Large intestine (tissue), 3 donors: ENCODE measurements at regions not wholly inside any gene's neighbourhood (a gene's known extent, or its start where the extent isn't known, plus 50 kb on each side); places are given as distances from the start of the nearest gene placed in this dataset.

ENCODE experiments used
- DNase-seq, 2 donors: peaks; one replicate each; pipeline versions ENCODE4 v3.0.0 to v3.0.0-alpha.2; 2013
- H3K27ac ChIP-seq: one replicate; pipeline ENCODE4 v1.5.1; 2013; ENCODE audit warnings: low read length
- H3K27me3 ChIP-seq: 2 replicates; pipeline ENCODE4 v1.6.1; 2013; ENCODE audit warnings: low read length; ENCODE audit not compliant: control insufficient read depth, insufficient read depth
- H3K36me3 ChIP-seq: 2 replicates; pipeline ENCODE4 v1.6.1; 2013; ENCODE audit warnings: low read length; ENCODE audit not compliant: control insufficient read depth, insufficient read depth
- H3K4me1 ChIP-seq: one replicate; pipeline ENCODE4 v1.6.1; 2013; ENCODE audit warnings: low read length; ENCODE audit not compliant: control insufficient read depth, insufficient read depth
- H3K4me3 ChIP-seq: one replicate; pipeline ENCODE4 v1.5.1; 2013; ENCODE audit warnings: low read length
- H3K9me3 ChIP-seq: one replicate; pipeline ENCODE4 v1.6.1; 2013; ENCODE audit warnings: mild to moderate bottlenecking, low read depth, low read length, moderate library complexity; ENCODE audit not compliant: control insufficient read depth
- WGBS: methylation state at CpG from one replicate; pipeline ENCODE4 v1.1.5; 2013; ENCODE audit warnings: low lambda C conversion rate; ENCODE audit not compliant: insufficient coverage; 5-methylcytosine and 5-hydroxymethylcytosine counted together

GRCh38 chr18:45119876-45120275, 439.2 kb downstream of the SETBP1 start:
- no peak for DNase-seq

GRCh38 chr18:45121146-45121545, 440.5 kb downstream of the SETBP1 start:
- H3K36me3 ChIP-seq, result no peaks in the 10 kb centered on the region
- H3K27ac ChIP-seq, result no peak overlapping the region
- no peak for DNase-seq
- H3K4me1 ChIP-seq, result no peaks in the 10 kb centered on the region
- H3K4me3 ChIP-seq, result no peak overlapping the region
- no CpG with 5 or more reads among the region's 1 CpG for WGBS
- H3K9me3 ChIP-seq, result no peaks in the 10 kb centered on the region
- no peaks in the 10 kb centered on the region for H3K27me3 ChIP-seq

More at GRCh38 chr18:45119876-45120275, 439.2 kb downstream of the SETBP1 start:
- Histone ChIP-seq H3K4me3 (no peak overlapping the region), H3K9me3 (no peaks in the 10 kb centered on the region), H3K36me3 (no peaks in the 10 kb centered on the region), H3K27ac (no peak overlapping the region), H3K4me1 (no peaks in the 10 kb centered on the region), H3K27me3 (no peaks in the 10 kb centered on the region)
- no CpG with 5 or more reads among the region's 3 CpGs for WGBS

- H3K27ac ChIP-seq, result no peak overlapping the region
- no peaks in the 10 kb centered on the region for H3K27me3 ChIP-seq
- no peaks in the 10 kb centered on the region for H3K4me1 ChIP-seq
- H3K36me3 ChIP-seq, result no peaks in the 10 kb centered on the region
- no CpG with 5 or more reads among the region's 1 CpG for WGBS
- no peak overlapping the region for H3K4me3 ChIP-seq
- DNase-seq, result no peak
- H3K9me3 ChIP-seq, result no peaks in the 10 kb centered on the region
Observed at GRCh38 chr18:45122506-45122905, 441.8 kb downstream of the SETBP1 start.

GRCh38 chr18:45127405-45127804, 446.7 kb downstream of the SETBP1 start:
- Histone ChIP-seq H3K4me3 (no peak overlapping the region), H3K36me3 (no peaks in the 10 kb centered on the region), H3K9me3 (no peaks in the 10 kb centered on the region), H3K4me1 (no peaks in the 10 kb centered on the region), H3K27me3 (no peaks in the 10 kb centered on the region), H3K27ac (no peak overlapping the region)
- DNase-seq, result no peak

- Histone ChIP-seq H3K27ac (no peak overlapping the region), H3K9me3 (no peaks in the 10 kb centered on the region), H3K4me1 (no peaks in the 10 kb centered on the region), H3K27me3 (no peaks in the 10 kb centered on the region), H3K36me3 (no peaks in the 10 kb centered on the region), H3K4me3 (no peak overlapping the region)
- WGBS, result 92% methylated on average over 1 of the region's 1 CpG
- DNase-seq, result no peak
Observed at GRCh38 chr18:45133276-45133675, 452.6 kb downstream of the SETBP1 start.

- no peaks in the 10 kb centered on the region for H3K4me1 ChIP-seq
- H3K4me3 ChIP-seq, result no peak overlapping the region
- no peak for DNase-seq
- H3K9me3 ChIP-seq, result peaks cover 9% of the 10 kb centered on the region
- WGBS, result 100% methylated on average over 1 of the region's 3 CpGs
- no peaks in the 10 kb centered on the region for H3K36me3 ChIP-seq
- no peaks in the 10 kb centered on the region for H3K27me3 ChIP-seq
- H3K27ac ChIP-seq, result no peak overlapping the region
Observed at GRCh38 chr18:45136381-45137086, 455.8 kb downstream of the SETBP1 start.

GRCh38 chr18:45137087-45137419, 456.4 kb downstream of the SETBP1 start:
- no peak for DNase-seq
- Histone ChIP-seq H3K4me3 (no peak overlapping the region), H3K4me1 (no peaks in the 10 kb centered on the region), H3K9me3 (peaks cover 9% of the 10 kb centered on the region), H3K36me3 (no peaks in the 10 kb centered on the region), H3K27me3 (no peaks in the 10 kb centered on the region), H3K27ac (no peak overlapping the region)

- Histone ChIP-seq H3K4me1 (no peaks in the 10 kb centered on the region), H3K36me3 (no peaks in the 10 kb centered on the region), H3K9me3 (peaks cover 9% of the 10 kb centered on the region), H3K27me3 (no peaks in the 10 kb centered on the region), H3K27ac (no peak overlapping the region), H3K4me3 (no peak overlapping the region)
- no CpG with 5 or more reads among the region's 4 CpGs for WGBS
- no peak for DNase-seq
Observed at GRCh38 chr18:45139478-45139877, 458.8 kb downstream of the SETBP1 start.

- no CpG with 5 or more reads among the region's 1 CpG for WGBS
- Histone ChIP-seq H3K4me1 (no peaks in the 10 kb centered on the region), H3K36me3 (no peaks in the 10 kb centered on the region)
Observed at GRCh38 chr18:45142868-45143267, 462.2 kb downstream of the SETBP1 start.

GRCh38 chr18:45149712-45150111, 465.6 kb upstream of the SLC14A2 start:
- no peaks in the 10 kb centered on the region for H3K4me1 ChIP-seq
- DNase-seq, result no peak
- 100% methylated on average over 3 of the region's 4 CpGs for WGBS
- H3K27me3 ChIP-seq, result no peaks in the 10 kb centered on the region
- no peak overlapping the region for H3K27ac ChIP-seq
- H3K4me3 ChIP-seq, result no peak overlapping the region
- no peaks in the 10 kb centered on the region for H3K9me3 ChIP-seq
- no peaks in the 10 kb centered on the region for H3K36me3 ChIP-seq

More at GRCh38 chr18:45142868-45143267, 462.2 kb downstream of the SETBP1 start:
- peaks cover 9% of the 10 kb centered on the region for H3K9me3 ChIP-seq
- H3K4me3 ChIP-seq, result no peak overlapping the region
- no peaks in the 10 kb centered on the region for H3K27me3 ChIP-seq
- no peak for DNase-seq
- no peak overlapping the region for H3K27ac ChIP-seq

GRCh38 chr18:45151645-45152044, 463.6 kb upstream of the SLC14A2 start:
- no peaks in the 10 kb centered on the region for H3K4me1 ChIP-seq
- H3K27me3 ChIP-seq, result no peaks in the 10 kb centered on the region
- no peaks in the 10 kb centered on the region for H3K9me3 ChIP-seq
- H3K27ac ChIP-seq, result no peak overlapping the region
- WGBS, result no CpG with 5 or more reads among the region's 2 CpGs
- H3K4me3 ChIP-seq, result no peak overlapping the region
- no peak for DNase-seq
- H3K36me3 ChIP-seq, result no peaks in the 10 kb centered on the region
